ENCODE measurements at regions not wholly inside any gene's neighbourhood (a gene's known extent, or its start where the extent isn't known, plus 50 kb on each side); places are given as distances from the start of the nearest gene placed in this dataset.

- BruUV-seq (replicated peaks) = no TSS peak
- TF ChIP-seq USF1 (IDR thresholded peaks at IDR 0.05; ENCODE audit: borderline replicate concordance, extremely low read length, insufficient read depth, low read depth, low read length) = no peak
- no peak for TF ChIP-seq NRF1 (conservative IDR thresholded peaks at IDR 0.05; ENCODE audit: low read depth, low read length)
- no peak for TF ChIP-seq STAT3 (IDR thresholded peaks at IDR 0.05; ENCODE audit: low read depth, low read length)
- TF ChIP-seq BMI1 (IDR thresholded peaks at IDR 0.05; ENCODE audit: borderline replicate concordance) = no peak
- no peak for TF ChIP-seq BCL3 (IDR thresholded peaks at IDR 0.05; ENCODE audit: borderline replicate concordance, insufficient read depth, low read depth, low read length, poor library complexity, severe bottlenecking)
- no peak for TF ChIP-seq ZNF24 (IDR thresholded peaks at IDR 0.05)
- no peak for TF ChIP-seq HDGF (IDR thresholded peaks at IDR 0.05)
- no peak for TF ChIP-seq DPF2 (IDR thresholded peaks at IDR 0.05)
- TF ChIP-seq STAT1 (conservative IDR thresholded peaks at IDR 0.05) = no peak
- TF ChIP-seq NFXL1 (IDR thresholded peaks at IDR 0.05; ENCODE audit: borderline replicate concordance) = no peak
- no peak for TF ChIP-seq POLR2AphosphoS2 (IDR thresholded peaks at IDR 0.05; ENCODE audit: low read depth, low read length)
- TF ChIP-seq ETV6 (conservative IDR thresholded peaks at IDR 0.05 in 1 of 2, IDR thresholded peaks at IDR 0.05 in 1 of 2; ENCODE audit: borderline replicate concordance in 1 of 2, low read depth in 1 of 2) = no peak
- no peak for TF ChIP-seq LARP7 (IDR thresholded peaks at IDR 0.05)
- TF ChIP-seq JUND (IDR thresholded peaks at IDR 0.05; ENCODE audit: low read depth, low read length) = no peak
- no peak for TF ChIP-seq TCF7 (IDR thresholded peaks at IDR 0.05; ENCODE audit: borderline replicate concordance)
- TF ChIP-seq ZBTB11 (CRISPR knock-in tag; IDR thresholded peaks at IDR 0.05) = no peak
- TF ChIP-seq EGR1 (IDR thresholded peaks at IDR 0.05; ENCODE audit: borderline replicate concordance in 1 of 2, low read depth in 2 of 2, low read length in 2 of 2) = no peak
Measured at GRCh38 chr20:11721411-11721810, 196.3 kb upstream of the BTBD3 start.

More at GRCh38 chr20:11721411-11721810, 196.3 kb upstream of the BTBD3 start:
- Histone ChIP-seq H3K4me3 (no peak overlapping the region), H3K9me3 (replicated peaks; ENCODE audit: control insufficient read depth, insufficient read depth, low read length) (no peaks in the 10 kb centered on the region), H3K27ac (ENCODE audit: control insufficient read depth, insufficient read depth) (no peak overlapping the region), H3K79me2 (ENCODE audit: control insufficient read depth, insufficient read depth, low read length) (no peaks in the 10 kb centered on the region), H2AFZ (ENCODE audit: control insufficient read depth, low read depth, low read length) (no peak overlapping the region), H3K36me3 (ENCODE audit: control insufficient read depth in 2 of 2, insufficient read depth in 2 of 2, low read length in 1 of 2) (no peaks in the 10 kb centered on the region), H3K27me3 (replicated peaks in 1 of 2; ENCODE audit: control insufficient read depth in 2 of 2, insufficient read depth in 2 of 2, low read length in 1 of 2) (no peaks in the 10 kb centered on the region), H3K9ac (ENCODE audit: control insufficient read depth, insufficient read depth, low read length) (no peak overlapping the region), H3K4me2 (ENCODE audit: control insufficient read depth, insufficient read depth) (no peak overlapping the region), H4K20me1 (ENCODE audit: control insufficient read depth, insufficient read depth) (no peaks in the 10 kb centered on the region), H3K4me1 (ENCODE audit: control insufficient read depth, insufficient read depth, low read length) (no peaks in the 10 kb centered on the region)
- ATAC-seq (no peak), FAIRE-seq (no peak), DNase-seq (ENCODE audit: low read depth, low spot score) (no peak)
- POLR2A ChIA-PET = no interaction called here
- WGBS (ENCODE audit: insufficient coverage, insufficient replicate concordance, low lambda C conversion rate, missing lambda C conversion rate) = 14% methylated on average over 2 of the region's 2 CpGs
- RAD21 ChIA-PET (ENCODE audit: unreplicated experiment) = no interaction called here
- SMC1A ChIA-PET (ENCODE audit: uncharacterized antibody, unreplicated experiment) = interaction anchor here (1.0 to 1.1 kb wide), 3 partner anchors 17 to 94 kb away, joined by 3 to 4 read pairs (median 4); no protein-coding TSS in a partner anchor
- in situ Hi-C loops (cut with MboI) (no loop called here), intact Hi-C loops (cut with micrococcal nuclease; ENCODE audit: unreplicated experiment) (no loop called here)
- CTCF ChIA-PET = interaction anchor here (0.8 to 1.3 kb wide), 2 partner anchors 10 to 1072 kb away, joined by 4 read pairs; no protein-coding TSS in a partner anchor

All from GM12878 (cell line).